Uterus (tissue), 3 donors: ENCODE measurements at regions not wholly inside any gene's neighbourhood (a gene's known extent, or its start where the extent isn't known, plus 50 kb on each side); places are given as distances from the start of the nearest gene placed in this dataset.

Experiments used
- DNase-seq, 2 donors: peaks; one replicate each; pipeline ENCODE4 v3.0.0-alpha.2; 2019 to 2020
- H3K27ac ChIP-seq, 2 donors: fragments of 200-600 bp; sonication (generic); 1 replicate in 1 of 2; 2 replicates in 1 of 2; pipeline ENCODE4 v1.5.1; 2016 to 2018
- H3K27me3 ChIP-seq, 2 donors: fragments of 200-600 bp; sonication (generic); one replicate each; pipeline ENCODE4 v1.5.1; 2018 to 2019; ENCODE audit warnings: control low read depth in 1 of 2
- H3K36me3 ChIP-seq, 2 donors: fragments of 200-600 bp; sonication (generic); one replicate each; pipeline ENCODE4 v1.5.1; 2019; ENCODE audit warnings: control low read depth in 1 of 2
- H3K4me1 ChIP-seq, 2 donors: fragments of 200-600 bp; sonication (generic); one replicate each; pipeline ENCODE4 v1.5.1; 2018 to 2019; ENCODE audit warnings: control low read depth in 1 of 2
- H3K4me3 ChIP-seq, 2 donors: fragments of 200-600 bp; sonication (generic); 1 replicate in 1 of 2; 2 replicates in 1 of 2; pipeline ENCODE4 v1.5.1; 2018 to 2019; ENCODE audit warnings: mild to moderate bottlenecking in 1 of 2
- H3K9me3 ChIP-seq, 2 donors: fragments of 200-600 bp; sonication (generic); one replicate each; pipeline ENCODE4 v1.5.1; 2019; ENCODE audit warnings: control low read depth in 1 of 2
- CTCF ChIP-seq, 4 experiments: fragments of 200-600 bp in 2 of 4; fragments of 450-650 bp in 2 of 4; sonication (generic) in 2 of 4; IDR thresholded peaks; one replicate each; pipeline ENCODE4 v1.5.1; 2016 to 2019; ENCODE audit warnings: antibody characterized with exemption in 4 of 4, mild to moderate bottlenecking in 2 of 4, moderate library complexity in 1 of 4
- POLR2A ChIP-seq, 2 donors: fragments of 450-650 bp; IDR thresholded peaks; one replicate each; pipeline ENCODE4 v1.6.1; 2016; ENCODE audit warnings: antibody characterized with exemption in 2 of 2, mild to moderate bottlenecking in 1 of 2, moderate library complexity in 1 of 2
- intact Hi-C: fragments of 100-400 bp; cut with DNase I; formaldehyde crosslinking; loops from one replicate; pipeline ENCODE4 v1.15.1; 2023; ENCODE audit warnings: low total_unique reads
- donor health status: DM: yes; HTN: yes; CAD: no.

- no peak for DNase-seq
- H3K9me3 ChIP-seq = no peaks in the 10 kb centered on the region
- no peak overlapping the region for H3K27ac ChIP-seq
- intact Hi-C loops = no loop called here
- no peaks in the 10 kb centered on the region for H3K36me3 ChIP-seq
- H3K4me3 ChIP-seq = no peak overlapping the region
- TF ChIP-seq CTCF (IDR thresholded peaks at IDR 0.05) = no peak
- no peak for TF ChIP-seq POLR2A (IDR thresholded peaks at IDR 0.05)
- H3K4me1 ChIP-seq = no peaks in the 10 kb centered on the region
- no peaks in the 10 kb centered on the region for H3K27me3 ChIP-seq
These were observed 95.3 kb upstream of the SOX2 start for GRCh38 chr3:181616088-181617070.

GRCh38 chr3:181615666-181616065 lies 96.1 kb upstream of the SOX2 start:
- no peak for DNase-seq
- intact Hi-C loops = no loop called here
- H3K27ac ChIP-seq = no peak overlapping the region
- no peak overlapping the region for H3K4me3 ChIP-seq
- TF ChIP-seq POLR2A (IDR thresholded peaks at IDR 0.05) (no peak), CTCF (IDR thresholded peaks at IDR 0.05) (no peak)
- no peaks in the 10 kb centered on the region for H3K36me3 ChIP-seq
- H3K9me3 ChIP-seq = no peaks in the 10 kb centered on the region
- no peaks in the 10 kb centered on the region for H3K27me3 ChIP-seq
- no peaks in the 10 kb centered on the region for H3K4me1 ChIP-seq

GRCh38 chr3:181614878-181615277 lies 96.8 kb upstream of the SOX2 start:
- no peak for DNase-seq

GRCh38 chr3:181613813-181614212 lies 97.9 kb upstream of the SOX2 start:
- Histone ChIP-seq H3K27me3 (no peaks in the 10 kb centered on the region), H3K27ac (no peak overlapping the region), H3K4me1 (no peaks in the 10 kb centered on the region), H3K4me3 (no peak overlapping the region), H3K9me3 (no peaks in the 10 kb centered on the region), H3K36me3 (no peaks in the 10 kb centered on the region)
- DNase-seq = no peak
- intact Hi-C loops = no loop called here
- TF ChIP-seq CTCF (IDR thresholded peaks at IDR 0.05) (no peak), POLR2A (IDR thresholded peaks at IDR 0.05) (no peak)

More at GRCh38 chr3:181614878-181615277, 96.8 kb upstream of the SOX2 start:
- H3K4me1 ChIP-seq = no peaks in the 10 kb centered on the region
- H3K4me3 ChIP-seq = no peak overlapping the region
- no peaks in the 10 kb centered on the region for H3K9me3 ChIP-seq
- H3K36me3 ChIP-seq = no peaks in the 10 kb centered on the region
- H3K27me3 ChIP-seq = no peaks in the 10 kb centered on the region
- H3K27ac ChIP-seq = no peak overlapping the region
- intact Hi-C loops = no loop called here
- TF ChIP-seq CTCF (IDR thresholded peaks at IDR 0.05) (no peak), POLR2A (IDR thresholded peaks at IDR 0.05) (no peak)

- H3K36me3 ChIP-seq = no peaks in the 10 kb centered on the region
- no peak for DNase-seq
- H3K9me3 ChIP-seq = no peaks in the 10 kb centered on the region
- intact Hi-C loops = no loop called here
- TF ChIP-seq CTCF (IDR thresholded peaks at IDR 0.05) (no peak), POLR2A (IDR thresholded peaks at IDR 0.05) (no peak)
- H3K27me3 ChIP-seq = no peaks in the 10 kb centered on the region
- H3K4me1 ChIP-seq = no peaks in the 10 kb centered on the region
- no peak overlapping the region for H3K4me3 ChIP-seq
- no peak overlapping the region for H3K27ac ChIP-seq
These were observed 98.5 kb upstream of the SOX2 start for GRCh38 chr3:181613191-181613590.
